HUES48 (cell line): ENCODE measurements at regions not wholly inside any gene's neighbourhood (a gene's known extent, or its start where the extent isn't known, plus 50 kb on each side); places are given as distances from the start of the nearest gene placed in this dataset.

Source experiments
- H3K27ac ChIP-seq: one replicate; pipeline ENCODE4 v1.7.0; 2013; ENCODE audit warnings: low read depth, low read length, inconsistent platforms
- H3K27me3 ChIP-seq: 2 replicates; pipeline ENCODE4 v1.6.1; 2013; ENCODE audit warnings: mild to moderate bottlenecking, low read length; ENCODE audit not compliant: control insufficient read depth, insufficient read depth
- H3K36me3 ChIP-seq: 2 replicates; pipeline ENCODE4 v1.6.1; 2013; ENCODE audit warnings: low read length; ENCODE audit not compliant: control insufficient read depth, insufficient read depth
- H3K4me1 ChIP-seq: 2 replicates; pipeline ENCODE4 v1.6.1; 2013; ENCODE audit warnings: mild to moderate bottlenecking, low read length; ENCODE audit not compliant: control insufficient read depth, insufficient read depth
- H3K4me3 ChIP-seq: 2 replicates; pipeline ENCODE4 v1.5.1; 2013; ENCODE audit warnings: mild to moderate bottlenecking, low read depth, low read length
- H3K9ac ChIP-seq: 2 replicates; pipeline ENCODE4 v1.6.1; 2013; ENCODE audit warnings: mild to moderate bottlenecking, low read depth, low read length, moderate library complexity
- H3K9me3 ChIP-seq: 2 replicates; pipeline ENCODE4 v1.6.1; 2013; ENCODE audit warnings: low read length; ENCODE audit not compliant: control insufficient read depth, insufficient read depth

GRCh38 chr22:49178246-49179005 lies 649.2 kb downstream of the BRD1 start:
- no peak overlapping the region for H3K27ac ChIP-seq
- no peak overlapping the region for H3K9ac ChIP-seq
- H3K4me3 ChIP-seq = no peak overlapping the region
- no peaks in the 10 kb centered on the region for H3K4me1 ChIP-seq
- no peaks in the 10 kb centered on the region for H3K27me3 ChIP-seq
- no peaks in the 10 kb centered on the region for H3K36me3 ChIP-seq
- H3K9me3 ChIP-seq = no peaks in the 10 kb centered on the region

GRCh38 chr22:49177666-49178065 lies 650.0 kb downstream of the BRD1 start:
- no peaks in the 10 kb centered on the region for H3K4me1 ChIP-seq
- no peaks in the 10 kb centered on the region for H3K36me3 ChIP-seq
- H3K27ac ChIP-seq = no peak overlapping the region
- H3K4me3 ChIP-seq = no peak overlapping the region
- no peaks in the 10 kb centered on the region for H3K27me3 ChIP-seq
- H3K9ac ChIP-seq = no peak overlapping the region
- H3K9me3 ChIP-seq = no peaks in the 10 kb centered on the region

- no peak overlapping the region for H3K4me3 ChIP-seq
- no peaks in the 10 kb centered on the region for H3K27me3 ChIP-seq
- no peak overlapping the region for H3K27ac ChIP-seq
- no peaks in the 10 kb centered on the region; the same call in 1 of the 2 replicates for H3K9me3 ChIP-seq
- H3K36me3 ChIP-seq = no peaks in the 10 kb centered on the region
- H3K4me1 ChIP-seq = no peaks in the 10 kb centered on the region
- no peak overlapping the region for H3K9ac ChIP-seq
Measured at GRCh38 chr22:49176956-49177355, 650.7 kb downstream of the BRD1 start.

GRCh38 chr22:49170053-49170452 lies 657.6 kb downstream of the BRD1 start:
- Histone ChIP-seq H3K27ac (no peak overlapping the region), H3K4me3 (no peak overlapping the region), H3K9ac (no peak overlapping the region), H3K4me1 (no peaks in the 10 kb centered on the region), H3K27me3 (no peaks in the 10 kb centered on the region), H3K9me3 (no peaks in the 10 kb centered on the region; the same call in 1 of the 2 replicates), H3K36me3 (no peaks in the 10 kb centered on the region)

GRCh38 chr22:49169074-49169744 lies 658.5 kb downstream of the BRD1 start:
- Histone ChIP-seq H3K4me1 (no peaks in the 10 kb centered on the region), H3K4me3 (no peak overlapping the region), H3K9me3 (no peaks in the 10 kb centered on the region; the same call in 1 of the 2 replicates), H3K27ac (no peak overlapping the region), H3K9ac (no peak overlapping the region), H3K36me3 (no peaks in the 10 kb centered on the region), H3K27me3 (no peaks in the 10 kb centered on the region)

GRCh38 chr22:49168219-49168813 lies 659.4 kb downstream of the BRD1 start:
- H3K9me3 ChIP-seq = no peaks in the 10 kb centered on the region; the same call in 1 of the 2 replicates

GRCh38 chr22:49166746-49167145 lies 660.9 kb downstream of the BRD1 start:
- Histone ChIP-seq H3K9ac (no peak overlapping the region), H3K4me1 (no peaks in the 10 kb centered on the region), H3K27me3 (no peaks in the 10 kb centered on the region), H3K9me3 (no peaks in the 10 kb centered on the region), H3K36me3 (no peaks in the 10 kb centered on the region), H3K27ac (no peak overlapping the region), H3K4me3 (no peak overlapping the region)

More at GRCh38 chr22:49168219-49168813, 659.4 kb downstream of the BRD1 start:
- Histone ChIP-seq H3K9ac (no peak overlapping the region), H3K27ac (no peak overlapping the region), H3K4me1 (no peaks in the 10 kb centered on the region), H3K36me3 (no peaks in the 10 kb centered on the region), H3K27me3 (no peaks in the 10 kb centered on the region), H3K4me3 (no peak overlapping the region)

- no peak overlapping the region for H3K4me3 ChIP-seq
- H3K4me1 ChIP-seq = no peaks in the 10 kb centered on the region
- H3K36me3 ChIP-seq = no peaks in the 10 kb centered on the region
- no peaks in the 10 kb centered on the region for H3K9me3 ChIP-seq
- no peak overlapping the region for H3K9ac ChIP-seq
- no peak overlapping the region for H3K27ac ChIP-seq
- H3K27me3 ChIP-seq = no peaks in the 10 kb centered on the region
Measured at GRCh38 chr22:49166211-49166610, 661.5 kb downstream of the BRD1 start.

- Histone ChIP-seq H3K4me3 (no peak overlapping the region), H3K9ac (no peak overlapping the region), H3K4me1 (no peaks in the 10 kb centered on the region), H3K27ac (no peak overlapping the region), H3K27me3 (no peaks in the 10 kb centered on the region), H3K9me3 (no peaks in the 10 kb centered on the region), H3K36me3 (no peaks in the 10 kb centered on the region)
Measured at GRCh38 chr22:49164773-49165320, 662.8 kb downstream of the BRD1 start.

GRCh38 chr22:49163960-49164690 lies 663.5 kb downstream of the BRD1 start:
- no peaks in the 10 kb centered on the region for H3K4me1 ChIP-seq
- H3K27me3 ChIP-seq = no peaks in the 10 kb centered on the region
- no peak overlapping the region for H3K4me3 ChIP-seq
- H3K36me3 ChIP-seq = no peaks in the 10 kb centered on the region
- no peak overlapping the region for H3K9ac ChIP-seq
- no peaks in the 10 kb centered on the region for H3K9me3 ChIP-seq
- H3K27ac ChIP-seq = no peak overlapping the region
